Thoracic aorta (tissue), 2 donors: ENCODE measurements at regions not wholly inside any gene's neighbourhood (a gene's known extent, or its start where the extent isn't known, plus 50 kb on each side); places are given as distances from the start of the nearest gene placed in this dataset.
"Not testable (repeated sequence)": the region's sequence is repeated elsewhere in the genome, so short reads cannot be mapped to it uniquely, and the experiment has no call there.

Experiments
- ATAC-seq: fragments of 150-250 bp; one replicate; pipeline ENCODE4 v1.8.0; 2017; ENCODE audit warnings: low read depth; ENCODE audit not compliant: insufficient number of reproducible peaks, low FRiP score
- DNase-seq: peaks from one replicate; pipeline ENCODE4 v3.0.0-alpha.2; 2020; ENCODE audit warnings: low spot score
- H3K27ac ChIP-seq, 2 donors: fragments of 200-600 bp; sonication (generic); 1 replicate in 1 of 2; 2 replicates in 1 of 2; pipeline ENCODE4 v1.5.1; 2016; ENCODE audit warnings: mild to moderate bottlenecking in 2 of 2, moderate library complexity in 2 of 2
- H3K27me3 ChIP-seq: fragments of 200-600 bp; sonication (generic); replicated peaks from 2 replicates; pipeline ENCODE4 v1.6.0; 2016; ENCODE audit warnings: mild to moderate bottlenecking; ENCODE audit not compliant: insufficient read depth
- H3K36me3 ChIP-seq: fragments of 200-600 bp; sonication (generic); one replicate; pipeline ENCODE4 v1.5.1; 2016
- H3K4me1 ChIP-seq, 2 donors: fragments of 200-600 bp; sonication (generic); 1 replicate in 1 of 2; 2 replicates in 1 of 2; pipeline versions ENCODE4 v1.5.1 to v1.6.0; 2016; ENCODE audit warnings: low read depth in 2 of 2, mild to moderate bottlenecking in 1 of 2; ENCODE audit not compliant: control insufficient read depth in 1 of 2
- H3K4me3 ChIP-seq: fragments of 200-600 bp; sonication (generic); 2 replicates; pipeline ENCODE4 v1.5.1; 2016; ENCODE audit warnings: mild to moderate bottlenecking
- H3K9me3 ChIP-seq: fragments of 200-600 bp; sonication (generic); 2 replicates; pipeline ENCODE4 v1.5.1; 2016
- TF ChIP-seq, protein P1 (sequence below): fragments of 200-600 bp; sonication (generic); IDR thresholded peaks from one replicate; pipeline ENCODE4 v1.5.1; 2019; ENCODE audit warnings: antibody characterized with exemption

DNA sequence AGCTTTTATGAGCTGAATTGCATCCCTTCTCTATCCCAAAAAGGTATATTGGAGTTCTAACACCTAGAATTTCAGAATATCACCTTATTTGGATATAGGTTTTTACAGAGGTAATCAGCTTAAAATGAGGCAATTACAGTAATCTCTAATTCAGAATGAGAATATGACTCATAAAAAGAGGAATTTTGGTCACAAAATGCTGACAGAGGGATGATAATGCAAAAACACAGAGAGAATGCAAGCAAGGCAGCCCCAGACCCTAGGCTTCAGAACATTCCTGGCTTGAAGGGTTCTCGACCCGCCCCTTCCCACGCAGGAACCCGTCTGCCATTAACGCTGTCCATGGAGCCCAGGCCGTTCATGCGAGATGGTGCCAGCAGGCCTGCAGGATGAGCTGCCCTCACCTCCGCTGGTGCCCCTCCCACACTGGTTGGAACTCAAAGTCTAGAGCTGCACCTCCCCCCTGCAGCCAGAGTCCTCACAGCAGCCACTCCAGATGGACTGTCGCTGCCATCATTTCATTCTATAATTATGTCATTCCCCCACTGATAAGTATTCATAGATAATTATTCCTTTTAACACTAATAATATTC, 1173.4 kb upstream of the ACO1 start:
- H3K4me1 ChIP-seq, result no peaks in the 10 kb centered on the region
- no peak overlapping the region for H3K27ac ChIP-seq
- DNase-seq (no peak), ATAC-seq (no peak)
- TF ChIP-seq, protein P1, sequence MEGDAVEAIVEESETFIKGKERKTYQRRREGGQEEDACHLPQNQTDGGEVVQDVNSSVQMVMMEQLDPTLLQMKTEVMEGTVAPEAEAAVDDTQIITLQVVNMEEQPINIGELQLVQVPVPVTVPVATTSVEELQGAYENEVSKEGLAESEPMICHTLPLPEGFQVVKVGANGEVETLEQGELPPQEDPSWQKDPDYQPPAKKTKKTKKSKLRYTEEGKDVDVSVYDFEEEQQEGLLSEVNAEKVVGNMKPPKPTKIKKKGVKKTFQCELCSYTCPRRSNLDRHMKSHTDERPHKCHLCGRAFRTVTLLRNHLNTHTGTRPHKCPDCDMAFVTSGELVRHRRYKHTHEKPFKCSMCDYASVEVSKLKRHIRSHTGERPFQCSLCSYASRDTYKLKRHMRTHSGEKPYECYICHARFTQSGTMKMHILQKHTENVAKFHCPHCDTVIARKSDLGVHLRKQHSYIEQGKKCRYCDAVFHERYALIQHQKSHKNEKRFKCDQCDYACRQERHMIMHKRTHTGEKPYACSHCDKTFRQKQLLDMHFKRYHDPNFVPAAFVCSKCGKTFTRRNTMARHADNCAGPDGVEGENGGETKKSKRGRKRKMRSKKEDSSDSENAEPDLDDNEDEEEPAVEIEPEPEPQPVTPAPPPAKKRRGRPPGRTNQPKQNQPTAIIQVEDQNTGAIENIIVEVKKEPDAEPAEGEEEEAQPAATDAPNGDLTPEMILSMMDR, result no peak
- no peak overlapping the region for H3K4me3 ChIP-seq
- no peaks in the 10 kb centered on the region for H3K27me3 ChIP-seq
- no peaks in the 10 kb centered on the region for H3K36me3 ChIP-seq
- H3K9me3 ChIP-seq, result no peaks in the 10 kb centered on the region

DNA sequence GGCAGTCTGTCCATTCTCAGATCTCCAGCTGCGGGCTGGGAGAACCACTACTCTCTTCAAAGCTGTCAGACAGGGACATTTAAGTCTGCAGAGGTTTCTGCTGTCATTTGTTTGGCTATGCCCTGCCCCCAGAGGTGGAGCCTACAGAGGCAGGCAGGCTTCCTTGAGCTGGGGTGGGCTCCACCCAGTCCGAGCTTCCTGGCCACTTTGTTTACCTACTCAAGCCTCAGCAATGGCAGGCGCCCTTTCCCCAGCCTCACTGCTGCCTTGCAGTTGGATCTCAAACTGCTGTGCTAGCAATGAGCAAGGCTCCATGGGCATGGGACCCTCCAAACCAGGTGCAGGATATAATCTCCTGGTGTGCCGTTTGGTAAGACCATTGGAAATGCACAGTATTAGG, 1154.5 kb upstream of the ACO1 start:
- H3K4me3 ChIP-seq, H3K4me1 ChIP-seq, H3K9me3 ChIP-seq, H3K27ac ChIP-seq, H3K36me3 ChIP-seq, H3K27me3 ChIP-seq, DNase-seq, ATAC-seq: not testable (repeated sequence)

DNA sequence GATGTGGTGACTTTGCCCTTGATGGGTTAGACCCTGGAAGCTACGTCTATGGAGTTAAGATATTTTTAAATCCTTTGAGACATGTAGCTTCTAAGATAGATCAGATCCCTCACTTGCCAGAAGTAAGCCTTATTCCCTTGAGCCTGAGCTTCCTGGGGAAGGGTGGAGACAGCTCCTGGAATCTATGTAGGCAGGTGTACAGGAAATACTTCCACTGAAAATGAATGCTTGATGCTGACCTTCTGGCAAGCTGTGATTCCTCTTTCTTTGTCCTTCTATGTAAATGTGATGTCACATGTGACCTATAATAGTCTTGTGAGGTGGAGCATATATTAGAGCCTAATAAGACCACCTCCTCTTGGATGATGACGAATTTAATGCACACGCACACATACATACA, 1152.0 kb upstream of the ACO1 start:
- ATAC-seq, result no peak

DNA sequence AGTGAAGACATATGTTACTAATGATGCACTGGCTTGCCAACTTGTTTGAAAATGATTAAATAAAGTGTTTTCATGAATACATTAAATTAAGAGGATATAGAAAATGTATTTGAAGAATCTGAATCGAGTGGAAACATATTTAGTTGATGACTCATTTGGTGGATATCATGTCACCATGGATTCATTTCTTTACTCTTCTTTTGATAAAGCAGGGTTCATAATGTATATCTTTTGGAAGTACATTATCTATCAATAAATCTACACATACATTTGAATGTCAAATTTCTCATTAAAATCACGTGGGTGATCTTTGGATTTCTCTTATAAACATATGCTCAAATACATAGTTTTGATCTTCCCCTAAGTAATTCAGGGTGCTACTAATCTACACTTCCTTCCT, 1148.1 kb upstream of the ACO1 start:
- no peaks in the 10 kb centered on the region for H3K27me3 ChIP-seq
- TF ChIP-seq, protein P1, result no peak
- no peak overlapping the region for H3K27ac ChIP-seq
- no peaks in the 10 kb centered on the region for H3K36me3 ChIP-seq
- H3K4me3 ChIP-seq, result no peak overlapping the region
- no peaks in the 10 kb centered on the region for H3K9me3 ChIP-seq
- no peaks in the 10 kb centered on the region for H3K4me1 ChIP-seq
- DNase-seq (no peak), ATAC-seq (no peak)

More for the DNA sequence above, 1152.0 kb upstream of the ACO1 start:
- Histone ChIP-seq H3K9me3 (no peaks in the 10 kb centered on the region), H3K4me1 (no peaks in the 10 kb centered on the region), H3K27me3 (no peaks in the 10 kb centered on the region), H3K4me3 (no peak overlapping the region), H3K27ac (no peak overlapping the region), H3K36me3 (no peaks in the 10 kb centered on the region)
- DNase-seq, result no peak
- TF ChIP-seq, protein P1, result no peak

DNA sequence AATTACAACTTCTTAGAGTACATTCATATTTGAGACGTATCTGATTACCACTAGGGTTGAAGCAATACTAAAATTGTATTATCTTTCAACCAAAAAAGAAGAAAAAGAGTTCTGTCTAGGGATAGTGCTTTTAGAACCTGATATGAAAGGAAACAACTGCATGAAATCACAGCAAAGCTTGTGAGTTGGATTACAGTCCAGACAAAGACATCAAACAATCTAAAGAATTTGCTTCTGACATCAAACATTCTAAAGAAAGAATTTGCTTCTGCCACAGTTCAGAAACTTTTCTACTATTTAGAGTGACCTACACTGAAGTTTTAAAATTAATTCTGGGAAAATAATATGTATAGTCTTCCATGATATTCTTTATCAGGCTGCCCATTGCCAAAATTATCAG, 1141.1 kb upstream of the ACO1 start:
- Histone ChIP-seq H3K27ac (no peak overlapping the region), H3K4me3 (no peak overlapping the region), H3K27me3 (no peaks in the 10 kb centered on the region), H3K4me1 (no peaks in the 10 kb centered on the region), H3K9me3 (no peaks in the 10 kb centered on the region), H3K36me3 (no peaks in the 10 kb centered on the region)
- TF ChIP-seq, protein P1, result no peak
- no peak for ATAC-seq
- DNase-seq, result no peak

DNA sequence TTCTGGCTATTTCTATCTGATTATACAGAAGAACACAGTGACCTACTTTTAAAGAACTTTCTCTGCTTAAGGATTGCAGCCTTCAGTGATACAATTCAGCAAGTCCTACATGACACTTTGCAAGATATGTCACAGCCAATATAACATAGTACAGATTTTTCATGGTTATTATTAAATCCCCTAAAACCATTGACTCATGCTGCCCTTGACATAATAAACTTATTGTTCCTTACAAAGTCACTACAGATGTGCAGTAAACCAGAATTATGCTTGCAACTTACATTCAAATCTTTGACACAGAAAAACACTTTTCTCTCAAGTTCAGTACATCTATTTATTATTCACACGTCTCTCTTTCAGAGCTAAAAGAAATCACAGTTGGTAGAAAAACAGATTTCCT, 1136.3 kb upstream of the ACO1 start:
- ATAC-seq (no peak), DNase-seq (no peak)

More for the DNA sequence above, 1136.3 kb upstream of the ACO1 start:
- TF ChIP-seq, protein P1, result no peak
- no peaks in the 10 kb centered on the region for H3K4me1 ChIP-seq
- no peaks in the 10 kb centered on the region for H3K9me3 ChIP-seq
- H3K36me3 ChIP-seq, result no peaks in the 10 kb centered on the region
- H3K4me3 ChIP-seq, result no peak overlapping the region
- no peaks in the 10 kb centered on the region for H3K27me3 ChIP-seq
- no peak overlapping the region for H3K27ac ChIP-seq
